NCI-H1092 (cell line): ENCODE measurements at regions not wholly inside any gene's neighbourhood (a gene's known extent, or its start where the extent isn't known, plus 50 kb on each side); places are given as distances from the start of the nearest gene placed in this dataset.

Source experiments
- DNase-seq: peaks from one replicate; lab custom pipeline; 2025; lab: John Stamatoyannopoulos, UW

DNA sequence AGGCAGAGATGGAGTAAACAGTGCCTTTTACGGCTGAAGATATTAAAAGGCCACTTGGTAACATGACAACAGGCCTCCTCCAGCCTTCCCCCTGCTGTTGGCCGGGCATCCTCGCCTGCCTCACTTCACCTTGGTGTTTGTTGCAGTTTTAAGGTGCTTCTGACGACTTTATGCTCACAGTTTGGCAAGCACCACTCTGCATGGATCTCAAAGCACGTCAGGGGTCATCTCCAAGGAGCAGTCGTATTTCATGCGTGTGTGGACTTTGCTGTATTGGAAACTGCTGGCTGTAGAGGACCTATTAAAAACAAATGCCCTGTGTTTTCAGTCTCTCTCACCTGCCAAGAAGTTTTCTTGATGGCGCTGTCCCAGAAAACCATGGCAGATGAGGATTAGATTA, 483.1 kb downstream of the RPS24 start:
- no peak for DNase-seq

GRCh38 chr10:78518224-78518623, 484.6 kb downstream of the RPS24 start:
- no peak for DNase-seq

- DNase-seq, result peak; percentile 8
Observed at GRCh38 chr10:78520737-78521430, 487.2 kb downstream of the RPS24 start.

GRCh38 chr10:78523453-78523852, 489.8 kb downstream of the RPS24 start:
- no peak for DNase-seq

- no peak for DNase-seq
Observed at GRCh38 chr10:78524342-78524741, 490.7 kb downstream of the RPS24 start.

- peak; percentile 59 for DNase-seq
Observed at GRCh38 chr10:78524941-78525340, 491.3 kb downstream of the RPS24 start.

- DNase-seq, result no peak
Observed at GRCh38 chr10:78526347-78526746, 492.7 kb downstream of the RPS24 start.

GRCh38 chr10:78527296-78527695, 493.6 kb downstream of the RPS24 start:
- DNase-seq, result no peak

DNA sequence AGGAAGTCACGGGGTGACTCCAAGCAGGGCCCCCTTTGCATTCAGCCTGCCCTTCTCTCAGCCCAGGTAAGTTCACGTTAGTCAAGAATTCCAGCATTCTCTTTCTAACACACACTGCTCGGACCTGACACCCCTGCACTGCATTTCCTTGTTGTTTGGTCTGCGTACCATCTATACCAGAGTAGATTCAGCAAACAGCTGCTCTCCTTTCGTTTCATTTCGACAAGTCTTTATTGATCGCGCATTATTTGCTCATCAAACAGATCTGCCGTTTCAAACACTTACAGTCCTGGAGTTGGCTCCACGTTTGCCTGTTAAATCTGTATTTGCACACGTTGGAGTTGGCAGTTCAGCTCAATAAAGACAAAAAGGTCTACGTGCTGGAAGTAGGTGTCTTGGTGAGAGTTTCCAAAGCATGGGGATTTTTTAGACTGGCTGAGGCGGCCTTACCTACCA, 495.1 kb downstream of the RPS24 start:
- DNase-seq, result peak; percentile 91

GRCh38 chr10:78529262-78529661, 495.6 kb downstream of the RPS24 start:
- peak; percentile 95 for DNase-seq

- no peak for DNase-seq
Observed at GRCh38 chr10:78531088-78531487, 497.4 kb downstream of the RPS24 start.

DNA sequence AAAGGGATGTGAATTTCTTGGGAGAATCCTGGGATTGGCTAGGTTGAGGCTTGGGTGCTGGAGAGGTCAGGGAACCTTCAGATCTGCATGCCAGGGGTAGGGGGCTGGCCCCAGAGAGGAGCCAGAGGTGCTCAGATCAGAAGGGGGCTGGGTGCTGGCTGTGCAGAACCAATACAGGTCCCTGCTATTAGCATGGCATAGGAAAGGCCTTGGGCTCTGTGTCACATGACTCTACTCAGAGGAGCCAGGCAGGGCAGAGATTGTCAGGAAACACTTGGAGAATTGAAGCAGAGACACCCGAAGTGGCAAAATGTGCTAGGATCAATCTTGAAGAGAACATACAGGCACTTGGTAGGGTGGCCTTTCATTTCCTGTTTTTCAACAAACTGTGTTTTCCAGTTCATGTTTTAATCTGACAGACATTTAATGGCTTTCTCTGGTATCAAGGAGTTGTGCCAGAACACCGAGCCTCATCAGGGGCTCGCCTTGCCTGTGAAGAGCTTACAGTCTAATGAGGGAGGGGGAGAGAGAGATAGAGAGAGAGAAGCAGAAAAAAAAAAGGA, 498.9 kb downstream of the RPS24 start:
- no peak for DNase-seq

DNA sequence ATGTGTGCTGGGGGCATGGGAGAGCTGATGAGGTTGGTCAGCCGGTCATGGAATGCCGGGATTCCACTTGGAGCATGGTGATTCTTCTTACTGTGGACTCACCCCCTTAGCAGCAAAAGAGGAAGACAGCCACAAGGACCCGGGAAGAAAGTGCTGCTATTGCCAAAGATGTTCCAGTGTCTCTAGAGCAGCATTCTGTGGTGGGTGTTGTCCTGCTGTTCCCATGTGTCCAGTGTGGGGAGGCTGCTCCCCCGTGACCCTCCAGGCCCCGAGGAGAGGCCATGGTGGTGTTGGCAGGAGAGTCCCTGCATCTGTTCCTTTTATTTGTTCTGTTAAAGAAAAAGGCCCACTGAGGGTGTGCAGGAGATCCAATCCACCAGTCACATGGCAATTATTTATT, 499.4 kb downstream of the RPS24 start:
- DNase-seq, result no peak

GRCh38 chr10:78533776-78534175, 500.1 kb downstream of the RPS24 start:
- DNase-seq, result no peak

DNA sequence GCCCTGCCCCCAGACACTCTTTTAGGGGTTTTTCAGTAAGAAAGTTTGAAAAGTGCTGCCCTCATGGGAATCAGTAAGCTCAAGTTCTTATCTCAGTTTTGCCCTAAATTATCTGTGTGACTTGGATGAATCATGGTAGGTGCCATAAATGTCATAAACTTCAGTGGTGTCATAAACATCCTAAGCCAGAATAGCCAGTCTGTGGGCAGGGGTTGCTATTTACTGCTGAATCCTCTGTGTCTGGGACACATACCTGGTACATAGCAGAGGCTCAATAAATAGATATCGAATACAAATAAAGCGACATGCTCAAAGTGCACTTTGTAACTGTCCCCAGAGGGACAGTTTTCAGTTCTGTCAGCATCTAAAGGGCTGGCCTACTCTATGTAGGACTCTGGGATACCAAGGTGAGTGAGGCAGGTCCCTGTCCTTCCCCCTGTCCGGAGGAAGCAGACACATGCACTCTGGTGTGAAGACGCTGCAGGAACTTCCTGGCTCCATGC, 502.1 kb downstream of the RPS24 start:
- DNase-seq, result no peak

DNA sequence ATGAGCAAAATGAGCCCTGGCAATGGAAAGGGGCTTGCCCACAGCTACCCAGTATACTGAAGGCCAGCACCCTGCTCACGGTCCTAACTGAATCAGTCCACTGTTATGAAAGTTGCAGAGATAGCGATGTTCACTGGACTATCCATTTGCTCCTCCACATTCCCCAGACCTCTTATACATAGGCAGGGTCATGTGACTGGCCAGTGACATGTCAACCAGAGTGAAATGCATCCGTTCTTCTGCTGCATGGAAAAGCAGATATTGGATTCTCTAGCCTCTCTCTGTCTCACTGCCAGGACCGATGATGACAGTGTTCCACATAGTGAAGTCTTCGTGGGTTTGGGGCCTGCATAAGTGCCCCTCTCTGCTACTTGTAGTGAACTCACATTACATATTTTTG, 503.4 kb downstream of the RPS24 start:
- DNase-seq, result no peak

DNA sequence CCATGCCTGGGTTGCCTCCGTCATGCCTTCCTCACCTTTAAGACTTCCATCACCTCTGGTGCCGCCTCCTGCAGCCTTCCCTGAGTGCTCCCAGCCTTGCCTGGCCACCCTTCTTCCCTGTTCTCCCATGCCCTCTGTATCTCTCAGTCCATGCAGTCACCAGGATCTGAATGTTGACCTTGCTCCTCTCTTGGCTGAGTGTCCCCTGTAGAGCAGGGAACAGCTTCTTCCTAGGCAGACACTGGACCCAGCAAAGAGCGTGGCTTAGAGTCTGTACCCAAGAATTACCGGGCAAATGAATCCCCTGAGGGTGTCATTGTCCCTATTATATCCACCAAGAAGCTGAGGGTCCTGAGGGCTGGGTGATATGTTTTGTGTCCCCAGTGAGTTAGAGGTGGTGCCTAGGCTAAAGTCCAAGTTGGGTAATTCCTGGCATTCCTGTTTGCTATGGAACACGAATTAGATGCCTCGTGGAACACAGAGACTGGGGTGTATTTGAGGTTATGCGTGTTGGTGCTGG, 505.6 kb downstream of the RPS24 start:
- DNase-seq, result no peak

- DNase-seq, result no peak
Observed at GRCh38 chr10:78540355-78541076, 506.9 kb downstream of the RPS24 start.

GRCh38 chr10:78541481-78542140, 507.9 kb downstream of the RPS24 start:
- no peak for DNase-seq

DNA sequence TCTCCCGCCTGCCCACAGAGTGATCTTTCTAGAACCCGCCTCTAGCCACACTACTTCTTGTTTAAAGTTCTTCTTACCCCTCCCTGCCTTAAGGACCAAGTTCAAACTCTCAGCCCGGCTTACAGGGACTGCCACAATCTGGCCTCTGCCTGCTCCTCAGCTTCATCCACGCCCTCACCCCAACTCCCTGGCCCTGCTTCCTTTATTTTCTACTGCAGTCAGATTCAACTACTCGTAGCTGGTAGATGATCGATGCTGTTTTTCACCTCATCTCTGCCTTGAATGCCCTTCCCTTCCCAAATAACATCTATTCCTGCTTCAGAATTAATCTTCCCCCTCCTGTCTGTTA, 508.5 kb downstream of the RPS24 start:
- DNase-seq, result no peak

GRCh38 chr10:78542521-78542920, 508.9 kb downstream of the RPS24 start:
- DNase-seq, result no peak

- no peak for DNase-seq
Observed at GRCh38 chr10:78543031-78543748, 509.5 kb downstream of the RPS24 start.
